Ovary (tissue), 7 donors: ENCODE measurements at regions not wholly inside any gene's neighbourhood (a gene's known extent, or its start where the extent isn't known, plus 50 kb on each side); places are given as distances from the start of the nearest gene placed in this dataset.
"Not testable (repeated sequence)": the region's sequence is repeated elsewhere in the genome, so short reads cannot be mapped to it uniquely, and the experiment has no call there.

ENCODE experiments used
- DNase-seq, 5 donors: peaks; one replicate each; pipeline ENCODE4 v3.0.0-alpha.2; 2019 to 2020
- H3K27ac ChIP-seq, 2 donors: fragments of 200-600 bp; one replicate each; pipeline versions ENCODE4 v1.5.1 to v1.8.0; 2019 to 2022
- H3K27me3 ChIP-seq: fragments of 200-600 bp; one replicate; pipeline ENCODE4 v1.8.0; 2022
- H3K36me3 ChIP-seq: fragments of 200-600 bp; sonication (generic); one replicate; pipeline ENCODE4 v1.5.1; 2019
- H3K4me1 ChIP-seq: one replicate; pipeline ENCODE4 v1.8.1; 2013; ENCODE audit warnings: mild to moderate bottlenecking, moderate library complexity; ENCODE audit not compliant: insufficient read depth
- H3K4me3 ChIP-seq: fragments of 200-600 bp; sonication (generic); one replicate; pipeline ENCODE4 v1.5.1; 2017
- H3K9me3 ChIP-seq, 2 donors: fragments of 200-600 bp in 1 of 2; sonication (generic) in 1 of 2; one replicate each; pipeline versions ENCODE4 v1.5.1 to v1.8.1; 2013 to 2019; ENCODE audit warnings: mild to moderate bottlenecking in 1 of 2, moderate library complexity in 1 of 2
- EP300 ChIP-seq: sonication (generic); formaldehyde crosslinking; IDR thresholded peaks from one replicate; pipeline ENCODE4 v1.6.1; 2017; ENCODE audit warnings: antibody characterized with exemption
- POLR2A ChIP-seq: fragments of 450-650 bp; IDR thresholded peaks from one replicate; pipeline ENCODE4 v1.6.1; 2017; ENCODE audit warnings: antibody characterized with exemption, mild to moderate bottlenecking, moderate library complexity
- WGBS, 3 donors: extraction: QIAGEN DNeasy Blood & Tissue Kit in 1 of 3; methylation state at CpG; one replicate each; pipeline versions ENCODE4 v1.1.5 to v1.1.7; 2013 to 2017; 5-methylcytosine and 5-hydroxymethylcytosine counted together
- intact Hi-C, 4 donors: fragments of 100-400 bp; cut with DNase I; formaldehyde crosslinking; loops; one replicate each; pipeline versions ENCODE4 v1.11.0 to v1.15.1; 2022 to 2023
- TF ChIP-seq, protein P1 (sequence below), 3 donors: fragments of 450-650 bp in 2 of 3; fragments of 200-600 bp in 1 of 3; IDR thresholded peaks; one replicate each; pipeline versions ENCODE4 v1.5.1 to v1.8.0; 2016 to 2022; ENCODE audit warnings: antibody characterized with exemption in 3 of 3, mild to moderate bottlenecking in 1 of 3
- donor health status: DM: no; HTN: no; CAD: no; lungs with moderate emphysema.
- donor health status: DM: no; HTN: no; CAD: no.
- donor health status: Bipolar disorder and iron deficiency.
- donor health status: DM: no; HTN: no; CAD: no.
- donor health status: DM: yes; HTN: yes; CAD: no.

DNA sequence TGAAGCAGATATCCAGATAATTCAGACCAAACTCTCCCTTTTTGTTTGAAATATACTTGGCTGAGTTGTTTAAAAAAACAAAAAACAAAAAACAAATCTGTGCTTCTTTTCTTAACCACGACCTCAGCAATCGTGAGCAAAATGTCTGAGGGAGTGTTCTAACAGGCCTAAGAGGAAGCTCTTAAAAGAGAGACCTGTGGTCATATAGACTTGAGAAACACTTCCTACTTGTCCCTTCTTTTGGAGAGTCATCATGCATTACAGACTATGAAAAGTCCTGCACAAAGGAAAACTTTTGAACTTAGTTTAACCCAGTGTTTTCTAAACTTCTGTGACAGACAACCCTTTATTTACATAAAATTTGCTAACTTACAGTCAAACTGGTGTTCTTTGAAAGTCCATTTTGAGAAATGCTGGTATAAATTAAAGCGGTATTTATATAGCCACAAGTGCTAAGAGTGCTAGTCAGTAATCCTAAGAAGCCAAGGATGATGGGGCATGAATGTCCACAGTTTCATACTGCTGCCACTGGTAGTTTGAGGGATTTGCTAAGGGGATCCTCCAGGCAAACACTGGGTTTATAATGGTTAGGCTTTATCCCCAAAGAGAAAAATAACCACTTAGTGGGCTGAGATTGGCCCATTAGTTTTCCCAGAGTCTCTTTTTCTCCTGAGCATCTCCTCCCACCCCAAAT lies 199.8 kb downstream of the LRRC70 start:
- 39 to 46% (median 41%) methylated on average over 3 of the region's 3 CpGs for WGBS, 3 donors
- H3K4me3 ChIP-seq: no peak overlapping the region
- no peaks in the 10 kb centered on the region for H3K9me3 ChIP-seq
- intact Hi-C loops: loop anchor here in 1 of 4 donors (1.0 to 10.0 kb wide), 2 partner anchors 9 to 314 kb away; no protein-coding TSS in a partner anchor
- TF ChIP-seq, protein P1, sequence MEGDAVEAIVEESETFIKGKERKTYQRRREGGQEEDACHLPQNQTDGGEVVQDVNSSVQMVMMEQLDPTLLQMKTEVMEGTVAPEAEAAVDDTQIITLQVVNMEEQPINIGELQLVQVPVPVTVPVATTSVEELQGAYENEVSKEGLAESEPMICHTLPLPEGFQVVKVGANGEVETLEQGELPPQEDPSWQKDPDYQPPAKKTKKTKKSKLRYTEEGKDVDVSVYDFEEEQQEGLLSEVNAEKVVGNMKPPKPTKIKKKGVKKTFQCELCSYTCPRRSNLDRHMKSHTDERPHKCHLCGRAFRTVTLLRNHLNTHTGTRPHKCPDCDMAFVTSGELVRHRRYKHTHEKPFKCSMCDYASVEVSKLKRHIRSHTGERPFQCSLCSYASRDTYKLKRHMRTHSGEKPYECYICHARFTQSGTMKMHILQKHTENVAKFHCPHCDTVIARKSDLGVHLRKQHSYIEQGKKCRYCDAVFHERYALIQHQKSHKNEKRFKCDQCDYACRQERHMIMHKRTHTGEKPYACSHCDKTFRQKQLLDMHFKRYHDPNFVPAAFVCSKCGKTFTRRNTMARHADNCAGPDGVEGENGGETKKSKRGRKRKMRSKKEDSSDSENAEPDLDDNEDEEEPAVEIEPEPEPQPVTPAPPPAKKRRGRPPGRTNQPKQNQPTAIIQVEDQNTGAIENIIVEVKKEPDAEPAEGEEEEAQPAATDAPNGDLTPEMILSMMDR (IDR thresholded peaks at IDR 0.05): no peak
- no peak for DNase-seq
- H3K4me1 ChIP-seq: no peaks in the 10 kb centered on the region
- H3K27ac ChIP-seq: no peak overlapping the region
- H3K27me3 ChIP-seq: no peaks in the 10 kb centered on the region
- H3K36me3 ChIP-seq: no peaks in the 10 kb centered on the region

DNA sequence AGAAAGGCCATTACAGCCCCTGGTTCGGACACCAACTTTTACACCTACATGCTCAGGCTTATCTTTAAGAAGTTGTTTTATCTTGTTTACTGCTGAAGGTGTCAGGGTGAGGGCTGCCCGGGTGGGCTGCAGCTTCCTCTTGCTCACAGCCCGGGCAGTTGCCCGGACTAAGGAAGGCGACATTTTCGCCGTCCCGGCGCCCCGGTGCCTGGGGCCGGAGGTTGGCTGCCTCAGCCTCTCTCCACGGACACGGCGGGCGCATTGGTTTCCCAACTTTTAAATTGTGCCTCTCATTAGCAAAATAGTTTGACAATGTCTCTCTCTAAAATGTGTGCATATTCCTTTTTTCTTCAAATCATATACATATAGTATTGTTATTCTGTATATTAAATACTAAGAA lies 198.5 kb downstream of the LRRC70 start:
- intact Hi-C loops: loop anchor here in 1 of 4 donors (10.0 kb wide), 1 partner anchor 312 kb away; no protein-coding TSS in a partner anchor
- not testable (repeated sequence) for H3K36me3 ChIP-seq, H3K27ac ChIP-seq, H3K9me3 ChIP-seq, H3K27me3 ChIP-seq, H3K4me1 ChIP-seq, H3K4me3 ChIP-seq, DNase-seq
- 94 to 97% (median 95%) methylated on average over 15 of the region's 15 CpGs for WGBS, 3 donors

DNA sequence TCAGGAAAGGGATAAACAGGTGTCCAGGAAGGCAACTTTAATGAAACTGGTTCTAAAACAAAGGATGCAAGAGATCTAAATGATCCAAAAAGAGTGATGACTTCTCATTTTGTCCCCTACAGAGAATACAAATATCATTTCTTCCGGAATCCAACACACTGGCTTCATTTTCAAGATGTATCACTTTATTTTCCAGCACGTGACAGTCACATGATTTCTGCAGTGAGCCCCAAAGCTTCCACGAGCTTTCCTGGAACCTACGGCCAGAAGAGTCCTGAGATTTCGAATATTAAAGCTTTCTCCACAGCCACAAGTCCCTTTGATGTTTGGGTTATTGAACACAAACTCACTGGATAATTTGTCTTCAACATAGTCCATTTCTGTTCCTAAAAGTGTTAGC lies 198.0 kb downstream of the LRRC70 start:
- not testable (repeated sequence) for H3K4me1 ChIP-seq, H3K27me3 ChIP-seq, H3K36me3 ChIP-seq, H3K27ac ChIP-seq, H3K4me3 ChIP-seq, H3K9me3 ChIP-seq, DNase-seq
- 92 to 96% (median 95%) methylated on average over 5 of the region's 5 CpGs for WGBS, 3 donors
- intact Hi-C loops: loop anchor here in 1 of 4 donors (10.0 kb wide), 1 partner anchor 312 kb away; no protein-coding TSS in a partner anchor

DNA sequence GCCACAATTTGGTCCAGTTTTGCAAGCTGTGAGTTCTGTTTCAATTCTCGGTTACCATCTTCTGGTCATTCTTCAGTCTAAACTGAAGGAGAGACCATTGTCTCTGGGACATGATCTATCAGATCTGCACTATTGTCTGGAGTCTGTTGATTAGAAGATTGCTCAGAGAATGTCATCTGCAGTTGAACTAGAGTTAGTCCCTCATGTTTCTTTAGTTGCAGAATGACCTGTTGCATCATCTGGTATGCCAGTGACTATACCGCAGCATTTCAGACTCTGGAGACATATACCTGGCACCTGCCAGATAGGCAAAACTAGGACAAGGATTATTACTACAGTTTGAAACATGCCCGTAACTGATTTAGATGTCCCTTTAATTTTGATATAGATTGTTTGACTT lies 194.8 kb downstream of the LRRC70 start:
- Histone ChIP-seq H3K4me1 (no peaks in the 10 kb centered on the region), H3K27ac (no peak overlapping the region), H3K36me3 (no peaks in the 10 kb centered on the region), H3K27me3 (no peaks in the 10 kb centered on the region), H3K9me3 (no peaks in the 10 kb centered on the region), H3K4me3 (no peak overlapping the region)
- TF ChIP-seq POLR2A (no peak), EP300 (no peak)
- TF ChIP-seq, protein P1 (IDR thresholded peaks at IDR 0.05): no peak
- intact Hi-C loops: loop anchor here in 1 of 4 donors (10.0 kb wide), 1 partner anchor 309 kb away; no protein-coding TSS in a partner anchor
- 97 to 99% (median 97%) methylated on average over 3 of the region's 3 CpGs for WGBS, 3 donors
- no peak for DNase-seq

DNA sequence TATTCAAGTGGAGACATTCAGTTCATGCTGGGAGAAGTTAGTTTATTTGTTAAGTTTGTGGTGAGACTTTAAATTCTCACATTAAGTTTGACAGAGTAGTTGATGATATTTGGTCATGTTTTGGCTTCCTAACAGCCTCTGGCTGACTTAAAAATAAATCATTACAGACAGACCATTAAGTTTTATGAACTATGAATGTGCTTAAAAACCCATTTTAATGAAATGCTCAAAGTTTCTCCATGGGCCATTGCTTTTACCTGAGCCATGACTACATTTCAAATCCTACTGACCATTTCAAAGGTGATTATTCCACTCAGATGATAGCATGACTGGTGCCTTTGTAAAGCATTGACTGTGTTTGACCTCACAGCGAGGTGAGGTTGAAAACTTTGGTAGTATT lies 192.7 kb downstream of the LRRC70 start:
- 86 to 97% (median 90%) methylated on average over 1 of the region's 1 CpG for WGBS, 3 donors
- Histone ChIP-seq H3K36me3 (no peaks in the 10 kb centered on the region), H3K9me3 (no peaks in the 10 kb centered on the region), H3K27me3 (no peaks in the 10 kb centered on the region), H3K27ac (no peak overlapping the region), H3K4me1 (no peaks in the 10 kb centered on the region), H3K4me3 (no peak overlapping the region)
- DNase-seq: no peak
- TF ChIP-seq EP300 (no peak), POLR2A (no peak)
- TF ChIP-seq, protein P1 (IDR thresholded peaks at IDR 0.05): no peak
- intact Hi-C loops: loop anchor here in 1 of 4 donors (10.0 kb wide), 1 partner anchor 307 kb away; no protein-coding TSS in a partner anchor
